SK-N-SH (cell line): ENCODE measurements at regions not wholly inside any gene's neighbourhood (a gene's known extent, or its start where the extent isn't known, plus 50 kb on each side); places are given as distances from the start of the nearest gene placed in this dataset.

ENCODE experiments used
- CHD2 ChIP-seq: fragments of 150-350 bp; IDR thresholded peaks from 2 replicates; pipeline ENCODE4 v1.6.1; 2018; ENCODE audit warnings: low read length; ENCODE audit not compliant: partially characterized antibody
- CTCF ChIP-seq: fragments of 200-600 bp; sonication (generic); IDR thresholded peaks from 2 replicates; pipeline ENCODE4 v1.6.1; 2017; ENCODE audit warnings: antibody characterized with exemption, mild to moderate bottlenecking, moderate library complexity
- ELF1 ChIP-seq: IDR thresholded peaks from 2 replicates; pipeline ENCODE4 v1.4.0; 2012
- EP300 ChIP-seq, 2 experiments: IDR thresholded peaks; 2 replicates each; pipeline versions ENCODE4 v1.4.0 to v1.6.1; 2012; ENCODE audit warnings: borderline replicate concordance in 1 of 2, low read depth in 1 of 2, low read length in 1 of 2
- FOXM1 ChIP-seq: IDR thresholded peaks from 2 replicates; pipeline ENCODE4 v1.4.0; 2012; ENCODE audit warnings: low read depth, mild to moderate bottlenecking
- GABPA ChIP-seq: IDR thresholded peaks from 2 replicates; pipeline ENCODE4 v1.4.0; 2012; ENCODE audit warnings: low read depth, mild to moderate bottlenecking
- JUND ChIP-seq: IDR thresholded peaks from 2 replicates; pipeline ENCODE4 v1.4.0; 2012
- NFIC ChIP-seq: IDR thresholded peaks from 2 replicates; pipeline ENCODE4 v1.4.0; 2012; ENCODE audit warnings: borderline replicate concordance
- NRF1 ChIP-seq: IDR thresholded peaks from 2 replicates; pipeline ENCODE4 v1.6.1; 2012; ENCODE audit warnings: low read depth, mild to moderate bottlenecking, low read length
- POLR2AphosphoS5 ChIP-seq: IDR thresholded peaks from 2 replicates; pipeline ENCODE4 v1.6.1; 2012; ENCODE audit warnings: low read depth, low read length
- RAD21 ChIP-seq: IDR thresholded peaks from 2 replicates; pipeline ENCODE4 v1.6.1; 2012; ENCODE audit warnings: mild to moderate bottlenecking, low read length
- REST ChIP-seq: IDR thresholded peaks from 2 replicates; pipeline ENCODE4 v1.6.1; 2012; ENCODE audit warnings: mild to moderate bottlenecking, low read depth, low read length, moderate library complexity
- TCF12 ChIP-seq: IDR thresholded peaks from 2 replicates; pipeline ENCODE4 v1.4.0; 2012
- YY1 ChIP-seq: IDR thresholded peaks from 2 replicates; pipeline ENCODE4 v1.4.0; 2012; ENCODE audit warnings: low read depth, mild to moderate bottlenecking

- no peak for TF ChIP-seq REST
- TF ChIP-seq POLR2AphosphoS5 = no peak
- no peak for TF ChIP-seq YY1
- TF ChIP-seq CTCF = no peak
- TF ChIP-seq GABPA = no peak
- TF ChIP-seq FOXM1 = no peak
- TF ChIP-seq ELF1 = no peak
- no peak for TF ChIP-seq NFIC
- no peak for TF ChIP-seq RAD21
- TF ChIP-seq EP300 (IDR thresholded peaks at IDR 0.05; ENCODE audit: borderline replicate concordance in 1 of 2, low read depth in 1 of 2, low read length in 1 of 2) = no peak
- TF ChIP-seq JUND = no peak
- TF ChIP-seq CHD2 = no peak
- TF ChIP-seq TCF12 = no peak
- no peak for TF ChIP-seq NRF1
Observed at GRCh38 chr5:171642894-171643293, 142.7 kb upstream of the SMIM23 start.
